GM19025 (cell line): ENCODE measurements at regions not wholly inside any gene's neighbourhood (a gene's known extent, or its start where the extent isn't known, plus 50 kb on each side); places are given as distances from the start of the nearest gene placed in this dataset.

ENCODE experiments used
- ATAC-seq: cut with Tn5 transposase; IDR thresholded peaks from one replicate; pipeline ENCODE4 v1.9.1; 2021; ENCODE audit warnings: mild to moderate bottlenecking, low read depth, moderate library complexity; ENCODE audit not compliant: unreplicated experiment

DNA sequence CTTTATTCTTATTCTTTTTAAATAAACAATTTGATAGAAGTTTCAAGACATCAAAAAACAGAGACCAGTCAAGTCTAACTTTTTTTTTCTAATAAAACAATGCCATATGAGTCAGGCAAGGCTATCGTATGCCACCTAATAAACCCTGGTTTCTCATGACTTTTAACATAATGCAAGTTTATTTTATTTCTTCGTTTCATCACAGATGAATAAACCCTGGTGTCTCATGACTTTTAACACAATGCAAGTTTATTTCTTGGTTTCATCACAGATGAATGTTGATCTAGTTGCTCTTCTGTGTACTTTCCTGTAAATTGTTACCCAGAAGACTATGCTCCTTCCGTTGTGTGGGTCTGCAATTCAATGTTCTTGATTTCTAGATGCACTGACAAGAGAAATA lies 905.4 kb downstream of the ROBO2 start:
- no peak for ATAC-seq

DNA sequence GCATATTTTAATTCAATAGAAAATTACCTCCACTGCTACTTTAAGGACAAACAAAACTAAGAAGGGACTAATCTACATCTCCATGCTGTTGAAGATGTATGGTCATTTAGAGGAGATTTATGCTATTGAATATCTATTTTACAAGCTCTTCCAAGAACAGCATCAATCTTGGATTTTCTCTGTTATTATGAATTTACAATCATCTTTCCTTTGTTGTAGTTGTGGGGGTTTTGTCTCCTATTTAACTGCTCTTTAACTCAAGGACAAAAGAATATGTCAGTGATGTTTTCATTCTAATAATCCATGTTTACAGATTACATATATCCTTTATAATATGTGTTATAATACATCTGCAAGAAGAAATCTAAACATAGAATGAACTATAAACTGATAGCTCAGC lies 907.8 kb downstream of the ROBO2 start:
- ATAC-seq, result no peak

DNA sequence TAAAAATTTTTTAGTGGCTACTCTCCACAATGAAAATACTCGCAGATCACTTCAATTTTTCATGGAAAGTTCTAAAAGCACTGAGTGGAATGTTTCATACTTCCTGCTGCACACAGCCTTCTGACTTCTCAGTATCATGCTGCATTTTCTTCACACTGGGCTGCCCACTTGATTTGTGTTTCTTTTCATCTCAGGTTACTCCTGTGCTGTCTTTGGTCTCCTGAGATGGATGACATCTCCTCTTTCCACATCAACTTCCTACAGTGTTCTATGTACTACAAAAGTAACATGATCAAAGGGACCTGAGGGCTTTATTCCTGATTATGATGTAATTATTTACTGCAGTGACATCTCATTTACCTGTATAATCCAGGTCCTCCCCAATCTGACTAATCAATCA lies 927.7 kb downstream of the ROBO2 start:
- ATAC-seq, result no peak

DNA sequence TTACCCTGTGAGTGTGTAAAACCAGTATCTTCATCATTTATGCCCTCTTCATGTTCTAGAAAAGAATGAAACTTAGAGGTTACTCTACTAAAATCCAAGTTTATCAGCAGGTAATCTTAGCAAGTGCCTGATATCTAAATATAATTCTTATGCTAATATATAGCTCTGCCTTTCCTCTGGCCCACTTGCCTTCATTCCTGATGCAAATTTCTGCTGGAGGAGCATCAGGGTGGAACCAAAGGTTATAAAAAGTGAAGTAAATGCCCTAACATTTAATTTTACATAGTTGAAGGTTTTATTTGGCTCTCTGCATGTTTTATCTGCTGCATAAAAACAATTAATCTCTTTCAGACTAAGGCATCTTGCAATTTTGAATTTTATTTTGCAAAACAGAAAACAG lies 936.2 kb downstream of the ROBO2 start:
- ATAC-seq, result no peak

DNA sequence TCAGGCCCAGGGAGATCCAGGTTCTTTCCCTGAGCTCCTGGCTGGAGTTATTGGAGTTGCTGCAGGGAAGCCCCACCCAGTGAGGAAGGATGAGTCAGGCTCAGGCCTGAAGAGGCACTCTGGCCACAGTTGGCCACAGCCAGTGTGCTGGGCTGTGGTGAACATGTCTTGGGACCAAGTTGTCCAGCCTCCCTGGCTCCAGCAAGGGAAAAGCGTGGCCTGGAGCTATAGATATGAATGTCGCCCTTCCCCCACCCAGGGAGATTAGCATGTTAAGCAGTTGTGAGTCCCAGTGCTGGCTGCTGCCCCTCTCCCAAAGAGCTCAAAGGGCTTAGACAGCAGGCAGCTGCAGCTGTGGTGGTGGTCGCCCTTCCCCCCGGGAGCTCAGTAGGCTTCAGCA lies 963.2 kb downstream of the ROBO2 start:
- no peak for ATAC-seq

DNA sequence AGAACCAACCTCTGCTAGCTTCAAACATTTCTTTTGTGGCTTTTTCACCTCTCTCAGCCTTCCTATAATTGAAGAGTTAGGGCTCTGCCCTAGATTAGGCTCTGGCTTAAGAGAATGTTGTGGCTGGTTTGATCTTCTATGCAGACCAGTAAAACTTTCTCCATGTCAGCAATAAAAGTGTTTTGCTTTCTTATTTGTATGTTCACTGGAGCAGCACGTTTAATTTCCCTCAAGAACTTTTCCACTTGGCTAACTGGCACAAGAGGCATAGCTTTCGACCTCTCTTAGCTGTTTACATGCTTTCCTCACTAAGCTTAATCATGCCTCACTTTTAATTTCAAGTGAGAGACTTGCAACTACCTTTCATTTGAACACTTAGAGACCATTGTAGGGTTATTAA lies 964.7 kb downstream of the ROBO2 start:
- ATAC-seq, result no peak

DNA sequence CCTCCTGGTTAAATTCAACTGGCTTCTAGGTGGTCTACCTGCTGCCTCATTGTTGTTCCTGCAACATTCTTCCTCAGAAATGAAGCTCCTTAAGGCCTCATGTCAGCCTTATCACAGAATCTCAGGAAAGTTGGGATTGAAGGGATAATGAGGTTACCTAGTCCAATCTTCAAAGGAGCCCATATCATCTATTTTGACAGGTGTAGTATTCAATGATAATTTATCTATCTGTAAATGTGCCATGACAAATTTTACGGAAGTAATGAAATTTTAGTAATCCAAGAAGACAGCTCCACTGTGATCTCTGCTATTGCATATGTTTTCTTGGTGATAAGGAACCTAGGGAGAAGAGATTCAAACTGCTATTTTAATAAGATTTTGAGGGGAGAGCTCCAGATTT lies 973.8 kb downstream of the ROBO2 start:
- no peak for ATAC-seq

DNA sequence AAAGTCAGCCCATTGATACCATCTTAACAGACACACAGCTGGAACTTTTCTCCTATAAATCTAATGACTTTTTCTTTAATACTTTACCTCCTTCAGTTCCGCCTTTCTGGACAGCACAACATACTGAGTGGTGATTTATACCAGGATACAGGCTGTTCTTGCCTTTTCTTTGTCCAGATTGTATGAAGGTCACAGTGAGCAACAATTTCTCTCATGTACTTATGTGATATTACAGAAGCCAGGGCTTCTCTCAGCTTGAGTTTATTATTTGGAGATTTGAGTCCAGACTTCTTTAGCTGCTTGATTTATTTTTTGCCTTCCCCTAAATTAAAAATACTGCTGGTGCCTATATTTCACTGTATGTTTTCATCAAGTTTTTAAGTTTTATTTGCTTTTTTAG lies 976.0 kb downstream of the ROBO2 start:
- no peak for ATAC-seq

DNA sequence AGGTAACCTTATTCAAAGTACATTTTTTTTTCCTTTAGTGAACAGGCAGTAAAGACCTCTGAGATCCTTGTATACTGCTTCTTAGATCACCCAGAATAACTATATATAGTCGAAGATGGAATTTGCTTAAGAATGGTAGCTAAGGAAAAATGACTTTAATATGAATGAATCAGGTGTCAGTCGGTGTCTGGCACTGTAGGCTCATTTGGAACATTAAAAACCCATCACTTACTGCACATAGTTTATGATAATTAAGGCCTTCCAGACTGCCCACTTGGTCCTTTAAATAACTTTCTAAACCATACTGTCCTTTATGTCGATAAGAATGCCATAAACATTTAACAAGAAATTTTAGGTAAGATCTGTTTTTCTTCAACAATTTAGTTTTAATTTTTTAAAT lies 981.8 kb downstream of the ROBO2 start:
- ATAC-seq, result no peak

DNA sequence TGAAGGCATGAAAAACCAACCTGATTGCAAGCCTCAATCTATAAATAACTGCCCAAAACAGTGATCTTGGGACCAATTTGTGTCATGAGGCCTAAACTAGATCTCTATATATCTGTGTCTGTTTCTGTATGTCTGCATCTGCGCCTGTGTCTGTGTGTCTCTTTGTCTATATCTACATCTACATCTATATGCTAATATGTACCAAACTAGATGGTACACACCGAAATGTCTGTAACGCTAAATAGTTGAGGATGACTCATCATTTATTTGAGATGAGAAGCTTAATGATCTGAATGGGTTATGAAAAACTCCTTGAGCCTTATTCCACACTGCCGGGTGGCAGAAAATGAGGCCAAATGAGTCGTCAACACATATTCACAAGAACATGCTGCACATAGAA lies 982.3 kb downstream of the ROBO2 start:
- ATAC-seq, result no peak

DNA sequence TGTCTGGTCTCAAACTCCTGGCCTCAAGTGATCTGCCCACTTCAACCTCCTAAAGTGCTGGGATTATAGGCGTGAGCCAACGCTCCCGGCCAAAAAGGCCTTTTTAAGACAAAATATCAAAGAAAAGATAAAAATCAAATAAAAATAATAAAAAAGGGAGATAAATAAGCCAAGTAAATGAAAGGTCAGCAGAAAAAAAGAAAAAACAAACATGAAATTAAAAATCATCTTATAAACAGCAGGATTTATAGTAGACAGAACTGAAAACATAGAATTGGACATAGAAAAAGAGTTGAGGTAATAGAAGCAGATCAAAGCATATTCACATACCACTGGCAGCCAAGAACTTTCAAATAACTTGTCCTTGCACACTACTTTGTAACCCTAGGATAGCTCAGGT lies 983.4 kb downstream of the ROBO2 start:
- ATAC-seq, result no peak

DNA sequence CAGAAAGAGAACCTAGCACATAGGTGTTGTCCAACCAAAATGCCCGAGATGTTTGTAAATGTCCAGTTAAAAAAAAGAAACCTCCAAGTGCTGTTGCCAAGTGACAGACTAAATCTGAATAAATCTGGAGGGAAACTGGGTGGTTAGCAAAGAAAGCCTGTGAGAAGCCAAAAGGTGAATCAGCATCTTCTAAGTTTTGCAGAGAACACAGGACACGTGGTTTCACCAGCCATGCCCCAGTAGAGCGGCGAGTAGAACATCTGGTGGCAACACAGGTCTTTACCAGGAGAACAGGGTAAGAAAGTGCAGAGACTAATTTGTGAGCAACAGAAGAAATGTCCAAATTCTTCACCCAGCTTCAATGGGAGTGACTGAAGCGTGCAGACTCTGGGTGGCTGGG lies 986.0 kb downstream of the ROBO2 start:
- no peak for ATAC-seq

DNA sequence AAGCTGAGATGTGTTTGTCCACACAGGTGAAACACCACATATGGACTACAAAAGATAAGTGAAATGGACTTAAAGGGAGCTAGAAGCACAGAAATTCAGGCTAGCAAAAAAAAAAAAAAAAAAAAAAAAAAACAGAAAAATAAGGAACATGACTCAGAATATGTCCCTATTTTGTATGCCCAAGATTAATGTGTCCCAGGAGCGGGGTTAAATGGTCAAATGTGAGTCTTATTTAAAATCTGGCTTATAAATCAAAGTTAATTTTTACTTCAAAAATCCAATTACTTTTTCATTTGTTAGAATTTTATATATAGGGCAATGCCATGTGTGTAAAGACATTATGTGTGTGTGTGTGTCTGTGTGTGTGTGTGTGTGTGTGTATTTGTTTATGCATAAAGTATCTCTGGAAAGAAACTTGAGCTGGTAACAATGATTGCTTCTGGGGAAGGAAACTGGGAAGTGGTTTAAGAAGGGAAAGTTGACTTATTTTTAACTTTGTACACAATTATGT lies 986.5 kb downstream of the ROBO2 start:
- ATAC-seq, result no peak

DNA sequence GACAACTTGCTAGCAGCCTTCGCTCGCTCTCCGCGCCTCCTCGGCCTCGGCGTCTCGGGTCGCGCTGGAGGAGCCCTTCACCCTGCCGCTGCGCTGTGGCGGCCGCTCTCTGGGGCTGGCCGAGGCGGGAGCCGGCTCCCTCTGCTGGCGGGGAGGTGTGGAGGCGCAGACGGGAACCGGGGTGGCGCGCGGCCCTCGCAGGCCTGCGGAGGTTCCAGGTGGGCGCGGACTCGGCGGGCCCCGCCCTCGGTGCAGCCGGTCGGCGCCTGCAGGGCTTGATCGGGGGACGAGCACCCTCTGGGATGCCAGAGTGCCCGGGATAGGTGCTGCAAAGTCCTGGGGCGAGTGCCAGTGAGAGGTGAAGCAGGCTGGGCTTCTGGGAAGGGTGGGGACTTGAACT lies 989.9 kb downstream of the ROBO2 start:
- no peak for ATAC-seq

DNA sequence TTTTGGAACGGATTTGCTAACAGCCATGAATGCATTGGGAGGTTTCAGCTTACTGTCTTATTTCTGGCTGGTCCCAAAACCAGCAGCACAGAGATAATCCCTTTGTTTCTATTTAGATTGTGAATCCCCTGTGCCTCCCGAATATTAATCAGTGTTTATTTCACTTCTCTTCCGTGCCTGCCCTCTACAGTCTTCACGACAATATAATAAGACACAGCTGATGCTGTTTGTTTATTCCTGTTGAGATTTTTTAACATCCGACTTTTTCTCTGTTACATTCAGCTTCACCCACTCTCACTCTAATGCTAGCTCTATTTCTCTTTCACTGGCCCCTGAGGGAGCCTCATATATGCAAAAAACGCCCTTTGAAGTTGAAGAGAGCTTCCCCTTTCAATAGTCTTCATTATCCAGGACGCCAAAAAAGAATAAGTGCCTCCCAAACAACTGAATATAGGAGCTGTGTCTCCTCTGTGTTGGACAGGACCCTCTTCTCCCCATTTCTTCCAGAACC lies 995.3 kb downstream of the ROBO2 start:
- ATAC-seq, result no peak

DNA sequence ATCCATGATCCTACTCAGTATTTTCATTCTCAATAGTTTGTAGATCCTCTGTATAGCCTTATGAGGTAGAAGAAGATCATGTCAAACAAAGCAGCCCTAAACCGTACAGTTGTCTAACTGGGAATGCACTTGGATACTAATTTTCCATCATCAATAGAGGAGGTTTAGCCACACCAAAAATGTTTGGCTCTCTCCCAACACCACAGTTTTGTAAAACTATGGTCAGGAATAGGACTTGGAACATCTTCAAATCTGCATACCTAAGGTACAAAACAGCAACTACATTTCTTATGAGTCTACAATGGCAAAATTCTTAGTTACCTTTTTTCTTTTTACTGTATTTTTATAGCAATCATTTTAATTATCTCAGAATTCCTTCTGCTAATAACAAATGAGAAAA lies 1001.6 kb downstream of the ROBO2 start:
- no peak for ATAC-seq

DNA sequence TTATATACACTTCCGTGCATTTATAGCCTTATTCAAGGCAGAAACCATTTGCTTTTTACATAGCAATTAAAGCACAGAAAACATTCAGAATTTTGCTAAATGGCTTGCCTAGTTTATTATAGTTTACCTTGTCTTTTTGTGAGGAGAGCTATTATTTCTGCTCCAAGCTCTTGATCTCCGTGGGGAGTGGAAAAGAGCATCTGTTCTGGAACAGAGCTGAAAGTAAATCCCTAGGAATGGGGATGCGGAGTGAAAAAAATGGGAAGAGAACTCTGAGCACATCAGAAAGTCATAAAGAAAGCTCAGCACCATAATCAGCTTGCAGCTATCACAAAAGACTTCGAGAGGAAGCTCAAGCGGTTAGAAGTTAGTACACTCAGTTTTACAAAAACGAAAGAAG lies 1006.7 kb downstream of the ROBO2 start:
- no peak for ATAC-seq

DNA sequence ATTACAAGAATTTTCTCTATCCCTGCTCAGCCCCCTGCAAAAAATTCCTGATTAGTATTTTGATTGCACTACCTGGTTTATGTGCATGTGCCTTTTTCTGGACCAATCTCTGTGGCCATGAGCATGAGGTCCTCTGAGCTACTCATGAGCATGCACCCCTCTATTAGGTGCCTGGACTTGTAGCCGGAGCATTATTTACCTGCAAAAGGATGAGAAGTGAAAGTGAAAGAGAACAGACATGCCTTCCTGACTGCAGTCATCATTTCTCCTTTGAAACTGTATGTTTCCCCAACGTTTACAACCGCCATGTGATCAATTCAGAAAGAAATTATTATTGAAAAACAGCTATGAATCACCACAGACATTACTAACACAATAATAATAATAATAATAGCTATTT lies 1008.8 kb downstream of the ROBO2 start:
- no peak for ATAC-seq

DNA sequence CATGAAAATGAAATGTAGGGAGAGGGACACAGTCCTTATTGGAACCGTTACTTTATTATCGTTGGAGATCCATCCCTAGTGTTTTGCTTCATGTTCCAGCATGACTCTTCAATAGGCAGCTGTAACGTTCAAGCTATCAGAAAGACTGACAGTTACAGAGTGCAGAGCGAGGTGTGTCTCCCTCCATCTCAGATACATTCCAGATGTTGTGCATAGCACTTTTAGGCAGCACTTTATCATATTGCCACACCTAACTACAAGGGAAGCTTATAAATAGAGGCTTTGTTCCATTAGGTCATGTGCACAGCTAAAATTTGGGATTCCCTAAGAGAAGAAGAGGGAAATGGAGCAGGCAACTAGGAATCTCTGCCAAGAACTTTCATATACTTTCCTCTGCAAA lies 1009.6 kb downstream of the ROBO2 start:
- no peak for ATAC-seq

DNA sequence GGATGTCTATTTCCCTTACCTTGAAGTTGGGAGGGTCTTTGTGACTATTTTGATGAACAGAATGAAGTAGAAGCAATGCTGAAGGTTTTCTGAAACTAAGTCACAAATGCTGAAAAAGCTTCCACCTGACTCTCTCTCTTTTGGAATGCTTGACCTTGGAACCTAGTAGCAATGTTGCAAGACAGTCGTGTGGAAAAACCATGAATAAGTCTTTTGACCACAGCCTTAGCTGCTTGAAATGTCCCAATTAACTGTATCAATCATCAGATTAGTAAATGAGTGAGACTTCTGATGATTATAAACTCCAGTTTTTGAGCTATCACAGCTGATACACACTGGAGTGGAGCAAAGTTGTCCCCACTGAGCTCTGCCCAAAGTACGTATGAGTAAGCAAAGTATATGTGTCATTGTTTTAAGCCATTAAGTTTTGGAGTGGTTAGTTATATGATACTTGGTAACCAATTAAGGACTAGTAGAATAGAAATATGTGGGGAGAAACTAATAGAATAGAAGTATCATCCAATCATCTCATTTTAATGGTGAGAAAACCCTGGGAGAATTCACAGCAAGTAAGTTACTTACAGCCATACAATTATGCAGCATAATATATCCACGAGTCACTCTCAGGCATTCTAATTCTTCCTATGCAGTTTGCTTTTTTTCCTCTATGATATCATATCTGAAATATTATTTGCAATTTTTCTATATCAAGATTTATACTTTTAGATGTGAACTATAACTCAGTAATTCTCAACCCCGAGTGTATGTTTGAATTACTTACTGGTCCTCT lies 1010.6 kb downstream of the ROBO2 start:
- ATAC-seq, result no peak

DNA sequence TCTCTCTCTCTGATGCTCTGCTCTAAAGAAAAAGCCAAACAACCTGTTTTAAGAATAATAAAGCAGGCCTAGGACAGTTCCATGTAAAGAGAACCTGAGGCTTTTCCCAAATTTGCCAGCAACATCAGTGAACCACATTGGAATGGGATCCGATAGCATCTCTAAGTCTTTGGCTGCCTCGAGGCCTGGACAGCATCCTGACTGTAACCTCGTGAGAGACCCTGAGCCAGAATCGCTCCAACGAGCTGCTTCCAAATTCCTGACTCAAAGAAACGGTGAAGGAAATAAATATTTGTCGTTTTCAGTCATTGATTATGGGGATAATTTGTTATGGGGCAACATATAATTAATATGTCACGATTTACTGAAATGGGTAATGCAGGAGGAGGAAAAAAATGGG lies 1012.8 kb downstream of the ROBO2 start:
- no peak for ATAC-seq

DNA sequence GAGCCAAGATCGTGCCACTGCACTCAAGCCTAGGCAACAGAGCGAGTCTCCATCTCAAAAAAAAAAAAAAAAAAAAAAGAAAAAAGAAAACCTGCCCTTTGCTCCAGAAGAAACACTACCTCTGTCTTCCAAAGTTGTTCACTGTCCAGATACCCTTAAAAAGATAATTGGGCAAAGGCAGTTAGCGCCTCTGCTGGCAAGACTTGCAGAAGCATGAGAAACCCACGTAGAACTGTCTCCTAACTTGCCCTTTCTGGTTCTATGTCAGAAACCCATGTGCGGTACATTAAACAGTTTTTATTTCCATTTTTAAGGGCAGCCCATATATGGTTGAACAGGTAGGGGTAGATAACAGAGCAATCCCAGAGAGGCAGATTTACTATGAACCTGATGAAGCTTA lies 1026.4 kb downstream of the ROBO2 start:
- no peak for ATAC-seq

DNA sequence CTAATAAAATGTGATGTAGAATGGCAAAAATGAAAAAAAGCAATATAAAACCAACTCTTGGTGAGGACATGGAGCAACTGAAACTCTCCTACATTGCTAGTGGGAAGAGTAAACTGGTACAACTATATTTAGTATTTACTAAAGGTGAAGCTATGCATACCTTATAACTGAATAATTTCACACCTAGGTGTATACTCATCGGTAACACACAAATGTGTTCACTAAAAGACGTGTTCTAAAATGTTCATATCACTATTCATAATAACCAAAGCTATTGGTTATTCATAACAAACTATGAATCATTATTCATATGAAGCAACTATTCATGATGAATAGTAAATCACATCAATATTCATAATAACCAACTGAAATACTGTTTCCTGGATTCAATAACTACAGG lies 1030.3 kb downstream of the ROBO2 start:
- no peak for ATAC-seq
